BJ (cell line): ENCODE measurements at regions not wholly inside any gene's neighbourhood (a gene's known extent, or its start where the extent isn't known, plus 50 kb on each side); places are given as distances from the start of the nearest gene placed in this dataset.
"Not testable (repeated sequence)": the region's sequence is repeated elsewhere in the genome, so short reads cannot be mapped to it uniquely, and the experiment has no call there.

Experiments
- CTCF ChIA-PET: fragments of 350-600 bp; formaldehyde crosslinking; extraction: SDS; loops from one replicate; lab custom pipeline; 2021; ENCODE audit warnings: antibody characterized with exemption, inconsistent platforms; lab: Yijun Ruan, JAX
- POLR2A ChIA-PET: fragments of 300-600 bp; sonication (Branson Sonifier 250); formaldehyde crosslinking; extraction: SDS; loops from one replicate; lab custom pipeline; 2021; ENCODE audit warnings: antibody characterized with exemption; lab: Charles Lee
- DNase-seq: peaks from one replicate; pipeline ENCODE4 v3.0.0-alpha.2; 2011; ENCODE audit warnings: low read depth
- H3K27me3 ChIP-seq: 2 replicates; pipeline ENCODE4 v1.6.0; 2011; ENCODE audit warnings: low read length; ENCODE audit not compliant: control insufficient read depth, insufficient read depth
- H3K36me3 ChIP-seq: 2 replicates; pipeline ENCODE4 v1.5.1; 2011; ENCODE audit warnings: low read length; ENCODE audit not compliant: control insufficient read depth, insufficient read depth
- H3K4me3 ChIP-seq: 2 replicates; pipeline ENCODE4 v1.5.1; 2011; ENCODE audit warnings: low read depth, mild to moderate bottlenecking, control low read depth, low read length
- TF ChIP-seq, protein P1 (sequence below): IDR thresholded peaks from 2 replicates; pipeline ENCODE4 v1.5.1; 2011; ENCODE audit warnings: low read depth, mild to moderate bottlenecking, control low read depth, inconsistent platforms, low read length, moderate library complexity; ENCODE audit not compliant: insufficient read depth

DNA sequence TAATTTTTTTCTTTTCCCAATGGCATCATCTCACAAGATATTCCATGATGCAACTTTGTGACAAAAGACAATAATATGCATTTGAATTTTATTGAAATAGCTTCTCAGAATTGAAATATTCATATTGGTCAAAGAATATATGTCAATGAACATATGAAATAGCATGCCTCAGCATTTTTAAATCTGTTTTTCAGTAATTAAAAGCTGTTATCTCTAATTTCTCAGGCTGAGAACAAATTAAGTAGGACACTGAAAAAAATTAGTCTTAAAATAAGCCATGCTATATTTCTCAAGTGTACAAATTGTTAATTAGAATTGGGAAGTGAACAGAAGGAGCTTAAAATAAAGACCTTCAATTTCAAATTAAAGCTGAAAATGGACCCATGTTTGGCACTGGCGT, 570.1 kb downstream of the MFSD1 start:
- CTCF ChIA-PET: interaction anchor here (0.6 to 1.5 kb wide), 2 partner anchors 50 to 465 kb away, joined by 3 read pairs; no protein-coding TSS in a partner anchor
- no peak for DNase-seq
- Histone ChIP-seq H3K27me3 (no peaks in the 10 kb centered on the region; the same call in 1 of the 2 replicates), H3K36me3 (no peaks in the 10 kb centered on the region), H3K4me3 (no peak overlapping the region)
- POLR2A ChIA-PET: no interaction called here
- TF ChIP-seq, protein P1, sequence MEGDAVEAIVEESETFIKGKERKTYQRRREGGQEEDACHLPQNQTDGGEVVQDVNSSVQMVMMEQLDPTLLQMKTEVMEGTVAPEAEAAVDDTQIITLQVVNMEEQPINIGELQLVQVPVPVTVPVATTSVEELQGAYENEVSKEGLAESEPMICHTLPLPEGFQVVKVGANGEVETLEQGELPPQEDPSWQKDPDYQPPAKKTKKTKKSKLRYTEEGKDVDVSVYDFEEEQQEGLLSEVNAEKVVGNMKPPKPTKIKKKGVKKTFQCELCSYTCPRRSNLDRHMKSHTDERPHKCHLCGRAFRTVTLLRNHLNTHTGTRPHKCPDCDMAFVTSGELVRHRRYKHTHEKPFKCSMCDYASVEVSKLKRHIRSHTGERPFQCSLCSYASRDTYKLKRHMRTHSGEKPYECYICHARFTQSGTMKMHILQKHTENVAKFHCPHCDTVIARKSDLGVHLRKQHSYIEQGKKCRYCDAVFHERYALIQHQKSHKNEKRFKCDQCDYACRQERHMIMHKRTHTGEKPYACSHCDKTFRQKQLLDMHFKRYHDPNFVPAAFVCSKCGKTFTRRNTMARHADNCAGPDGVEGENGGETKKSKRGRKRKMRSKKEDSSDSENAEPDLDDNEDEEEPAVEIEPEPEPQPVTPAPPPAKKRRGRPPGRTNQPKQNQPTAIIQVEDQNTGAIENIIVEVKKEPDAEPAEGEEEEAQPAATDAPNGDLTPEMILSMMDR: no peak

DNA sequence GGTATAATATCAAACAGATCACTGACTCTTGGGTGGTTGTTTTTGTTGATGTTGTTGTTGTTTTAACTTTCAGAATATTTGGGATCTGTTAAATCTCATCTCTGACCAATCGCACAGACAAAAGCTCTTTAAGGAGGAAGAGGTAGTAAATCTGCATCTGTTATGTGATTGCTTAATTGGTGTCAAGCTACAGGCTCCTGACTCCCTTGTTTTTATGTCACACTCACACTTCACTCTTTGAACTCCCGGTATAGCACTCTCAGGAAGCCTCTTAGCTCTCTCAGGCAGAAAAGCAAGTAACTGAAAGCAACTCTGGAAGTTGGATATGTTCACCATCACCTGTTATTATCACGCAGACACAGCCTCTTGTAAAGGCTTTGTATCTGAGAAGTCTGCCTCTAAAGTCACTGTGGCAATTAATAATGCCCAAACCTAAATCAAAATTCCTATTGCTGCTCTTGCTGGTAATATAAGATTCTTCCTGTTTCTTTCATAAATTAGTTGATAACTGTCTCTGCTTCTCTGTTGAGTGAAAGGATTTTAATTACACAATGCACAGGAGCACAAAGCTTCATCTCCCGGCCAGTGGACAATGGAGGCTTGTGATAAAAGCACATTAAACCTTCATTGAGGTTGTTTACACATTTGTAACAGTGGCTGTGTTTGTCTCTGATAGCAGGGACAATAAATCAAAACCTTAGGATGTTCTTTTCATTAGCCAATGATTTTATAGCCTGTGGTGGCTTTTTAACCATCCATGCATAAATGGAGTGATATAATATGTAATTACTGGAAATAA, 576.7 kb downstream of the MFSD1 start:
- Histone ChIP-seq H3K36me3 (no peaks in the 10 kb centered on the region), H3K27me3 (no peaks in the 10 kb centered on the region), H3K4me3 (no peak overlapping the region)
- DNase-seq: no peak
- TF ChIP-seq, protein P1: no peak
- ChIA-PET POLR2A (no interaction called here), CTCF (no interaction called here)

DNA sequence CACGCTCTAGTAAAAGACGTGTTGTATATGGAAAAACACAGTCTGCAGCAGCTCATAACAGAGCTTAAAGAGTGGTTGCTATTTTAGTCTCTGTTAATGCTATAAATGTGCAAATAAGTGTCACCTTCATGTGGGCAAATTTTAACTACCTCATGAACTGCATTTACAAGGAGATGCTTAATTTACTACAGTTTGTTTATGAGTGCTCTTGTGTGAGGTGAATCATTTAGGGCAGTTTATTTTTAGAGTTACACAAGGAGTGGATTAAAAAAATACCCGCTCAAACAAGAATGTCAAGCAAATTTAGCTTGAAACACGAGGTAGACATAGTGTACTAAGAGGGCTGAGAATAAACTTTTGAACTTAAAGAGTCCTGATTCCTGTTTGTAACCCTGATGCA, 579.0 kb downstream of the MFSD1 start:
- ChIA-PET CTCF (no interaction called here), POLR2A (interaction anchor here (0.6 kb wide), 1 partner anchor 1839 kb away, joined by 3 read pairs; no protein-coding TSS in a partner anchor)
- DNase-seq: peak; percentile 10
- no peak overlapping the region for H3K4me3 ChIP-seq
- no peaks in the 10 kb centered on the region for H3K27me3 ChIP-seq
- no peaks in the 10 kb centered on the region for H3K36me3 ChIP-seq
- TF ChIP-seq, protein P1: no peak

DNA sequence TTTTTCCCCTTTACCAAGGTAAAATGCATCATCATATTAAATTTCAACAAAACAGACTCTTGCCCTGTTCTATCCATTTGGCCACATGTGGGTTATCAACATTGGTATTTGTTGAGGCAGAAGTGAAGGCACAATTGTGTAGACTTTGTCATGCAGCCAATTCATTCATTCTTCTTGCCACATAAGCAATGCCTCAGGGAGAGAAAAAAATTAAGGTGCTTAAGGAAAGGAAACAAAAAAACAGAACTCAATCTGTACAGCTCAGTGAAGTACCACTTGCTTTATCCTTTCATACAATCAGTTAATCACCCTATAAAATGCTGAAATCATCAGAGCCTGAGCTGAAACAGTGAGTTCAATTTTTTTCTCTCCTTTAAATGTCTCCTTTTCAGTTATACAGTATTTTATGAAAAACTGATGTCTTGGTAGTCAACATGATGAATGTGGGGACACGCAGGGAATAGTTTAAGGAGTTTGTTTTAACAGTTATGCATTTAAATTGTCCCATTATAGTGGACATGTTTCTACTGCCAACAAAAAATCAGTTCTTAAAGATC, 588.9 kb downstream of the MFSD1 start:
- TF ChIP-seq, protein P1: no peak
- Histone ChIP-seq H3K4me3 (no peak overlapping the region), H3K27me3 (peaks cover 2% of the 10 kb centered on the region; the same call in 1 of the 2 replicates), H3K36me3 (no peaks in the 10 kb centered on the region)
- CTCF ChIA-PET: no interaction called here
- DNase-seq: no peak
- POLR2A ChIA-PET: no interaction called here

DNA sequence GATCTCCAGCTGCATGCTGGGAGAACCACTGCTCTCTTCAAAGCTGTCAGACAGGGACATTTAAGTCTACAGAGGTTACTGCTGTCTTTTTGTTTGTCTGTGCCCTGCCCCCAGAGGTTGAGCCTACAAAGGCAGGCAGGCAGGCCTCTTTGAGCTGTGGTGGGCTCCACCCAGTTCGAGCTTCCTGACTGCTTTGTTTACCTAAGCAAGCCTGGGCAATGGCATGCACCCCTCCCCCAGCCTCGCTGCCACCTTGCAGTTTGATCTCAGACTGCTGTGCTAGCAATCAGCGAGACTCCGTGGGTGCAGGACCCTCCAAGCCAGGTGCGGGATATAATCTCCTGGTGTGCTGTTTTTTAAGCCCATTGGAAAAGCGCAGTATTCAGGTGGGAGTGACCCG, 591.0 kb upstream of the IL12A start:
- H3K36me3 ChIP-seq, H3K4me3 ChIP-seq, DNase-seq, CTCF ChIA-PET, POLR2A ChIA-PET, H3K27me3 ChIP-seq: not testable (repeated sequence)
